B cell (primary cell): ENCODE measurements at regions not wholly inside any gene's neighbourhood (a gene's known extent, or its start where the extent isn't known, plus 50 kb on each side); places are given as distances from the start of the nearest gene placed in this dataset.

ENCODE experiments used
- ATAC-seq: fragments of 200-7000 bp; cut with Tn5 transposase; one replicate; pipeline ENCODE4 v1.10.0; 2021; ENCODE audit warnings: low read depth, mild to moderate bottlenecking, moderate number of reproducible peaks, moderate library complexity
- CTCF ChIA-PET: fragments of 350-600 bp; sonication (Branson Sonifier 250); formaldehyde crosslinking; loops from one replicate; lab custom pipeline; 2021; ENCODE audit warnings: antibody characterized with exemption, inconsistent platforms; lab: Charles Lee
- POLR2A ChIA-PET: fragments of 350-600 bp; sonication (Branson Sonifier 250); formaldehyde crosslinking; loops from one replicate; lab custom pipeline; 2021; ENCODE audit warnings: antibody characterized with exemption; lab: Charles Lee
- DNase-seq: peaks from one replicate; pipeline ENCODE4 v3.0.0; 2013
- H2AFZ ChIP-seq: 2 replicates; pipeline ENCODE4 v1.6.1; 2012; ENCODE audit warnings: mild to moderate bottlenecking, low read depth, low read length; ENCODE audit not compliant: insufficient read depth, poor library complexity, severe bottlenecking
- H3K27ac ChIP-seq, 2 donors: 1 replicate in 1 of 2; 2 replicates in 1 of 2; pipeline ENCODE4 v1.5.1; 2012 to 2013; ENCODE audit warnings: low read length in 2 of 2, mild to moderate bottlenecking in 2 of 2, moderate library complexity in 1 of 2
- H3K27me3 ChIP-seq, 4 experiments: fragments of 200-600 bp in 1 of 4; sonication (generic) in 1 of 4; replicated peaks in 1 of 4; 1 replicate in 2 of 4; 2 replicates in 2 of 4; pipeline versions ENCODE4 v1.6.1 to v1.7.0; 2013 to 2016; ENCODE audit warnings: low read length in 3 of 4, mild to moderate bottlenecking in 2 of 4, mixed read lengths in 1 of 4, moderate library complexity in 1 of 4; ENCODE audit not compliant: insufficient read depth in 4 of 4, control insufficient read depth in 3 of 4; ENCODE audit errors: control extremely low read depth in 1 of 4
- H3K36me3 ChIP-seq, 2 experiments: replicated peaks in 1 of 2; 1 replicate in 1 of 2; 2 replicates in 1 of 2; pipeline versions ENCODE4 v1.6.1 to v1.7.1; 2013; ENCODE audit warnings: low read length in 1 of 2; ENCODE audit not compliant: insufficient read depth in 2 of 2, control insufficient read depth in 1 of 2; ENCODE audit errors: control extremely low read depth in 1 of 2, extremely low read depth in 1 of 2
- H3K4me1 ChIP-seq, 2 donors: fragments of 200-600 bp in 1 of 2; sonication (generic) in 1 of 2; 1 replicate in 1 of 2; 2 replicates in 1 of 2; pipeline versions ENCODE4 v1.5.1 to v1.6.1; 2013 to 2017; ENCODE audit warnings: low read length in 2 of 2; ENCODE audit not compliant: control insufficient read depth in 2 of 2, insufficient read depth in 2 of 2
- H3K4me2 ChIP-seq: replicated peaks from 2 replicates; pipeline ENCODE3; 2012; ENCODE audit warnings: mild to moderate bottlenecking, low read depth, low read length; ENCODE audit not compliant: poor library complexity, severe bottlenecking
- H3K4me3 ChIP-seq, 5 experiments: fragments of 200-600 bp in 1 of 5; sonication (generic) in 1 of 5; 1 replicate in 3 of 5; 2 replicates in 2 of 5; pipeline versions ENCODE4 v1.5.1 to v1.7.0; 2011 to 2016; ENCODE audit warnings: low read length in 4 of 5, mild to moderate bottlenecking in 4 of 5, low read depth in 2 of 5, control low read depth in 1 of 5, moderate library complexity in 1 of 5; ENCODE audit not compliant: insufficient read depth in 1 of 5; ENCODE audit errors: control extremely low read depth in 1 of 5, extremely low read depth in 1 of 5
- H3K79me2 ChIP-seq: fragments of 200-600 bp; sonication (generic); one replicate; pipeline ENCODE4 v1.6.0; 2016; ENCODE audit warnings: low read length; ENCODE audit not compliant: control insufficient read depth, insufficient read depth
- H3K9ac ChIP-seq: fragments of 200-600 bp; sonication (generic); 2 replicates; pipeline ENCODE4 v1.6.1; 2017; ENCODE audit warnings: mild to moderate bottlenecking, low read length, moderate library complexity
- H3K9me3 ChIP-seq, 3 donors: one replicate each; pipeline versions ENCODE4 v1.6.1 to v1.7.1; 2013; ENCODE audit warnings: low read length in 2 of 3; ENCODE audit not compliant: control insufficient read depth in 2 of 3, insufficient read depth in 1 of 3; ENCODE audit errors: control extremely low read depth in 1 of 3
- H4K20me1 ChIP-seq: 2 replicates; pipeline ENCODE4 v1.6.0; 2012; ENCODE audit warnings: mild to moderate bottlenecking, low read length; ENCODE audit not compliant: insufficient read depth, control insufficient read depth, poor library complexity, severe bottlenecking
- H3K27ac Mint-ChIP-seq: one replicate; pipeline ENCODE4 v1.8.0; 2021; ENCODE audit warnings: mixed read lengths
- H3K27me3 Mint-ChIP-seq: one replicate; pipeline ENCODE4 v1.8.0; 2021; ENCODE audit warnings: mixed read lengths
- H3K4me1 Mint-ChIP-seq: one replicate; pipeline ENCODE4 v1.8.0; 2021; ENCODE audit warnings: mixed read lengths
- H3K4me3 Mint-ChIP-seq: one replicate; pipeline ENCODE4 v1.8.0; 2021; ENCODE audit warnings: mixed read lengths
- H3K9me3 Mint-ChIP-seq: one replicate; pipeline ENCODE4 v1.8.0; 2022; ENCODE audit warnings: mixed read lengths; ENCODE audit not compliant: insufficient read depth
- EZH2 ChIP-seq: IDR thresholded peaks from 2 replicates; pipeline ENCODE4 v1.6.1; 2012; ENCODE audit warnings: borderline replicate concordance, low read depth, mild to moderate bottlenecking, moderate library complexity, low read length; ENCODE audit not compliant: insufficient read depth, poor library complexity, severe bottlenecking
- WGBS: methylation state at CpG from one replicate; pipeline ENCODE4 v1.1.5; 2013; ENCODE audit warnings: missing lambda C conversion rate; ENCODE audit not compliant: insufficient coverage; 5-methylcytosine and 5-hydroxymethylcytosine counted together
- intact Hi-C: fragments of 100-400 bp; cut with micrococcal nuclease; formaldehyde crosslinking; loops from one replicate; pipeline ENCODE4 v1.10.0; 2022
- TF ChIP-seq, protein P1 (sequence below): fragments of 200-600 bp; IDR thresholded peaks from one replicate; pipeline ENCODE4 v1.8.0; 2022; ENCODE audit warnings: antibody characterized with exemption, mild to moderate bottlenecking

DNA sequence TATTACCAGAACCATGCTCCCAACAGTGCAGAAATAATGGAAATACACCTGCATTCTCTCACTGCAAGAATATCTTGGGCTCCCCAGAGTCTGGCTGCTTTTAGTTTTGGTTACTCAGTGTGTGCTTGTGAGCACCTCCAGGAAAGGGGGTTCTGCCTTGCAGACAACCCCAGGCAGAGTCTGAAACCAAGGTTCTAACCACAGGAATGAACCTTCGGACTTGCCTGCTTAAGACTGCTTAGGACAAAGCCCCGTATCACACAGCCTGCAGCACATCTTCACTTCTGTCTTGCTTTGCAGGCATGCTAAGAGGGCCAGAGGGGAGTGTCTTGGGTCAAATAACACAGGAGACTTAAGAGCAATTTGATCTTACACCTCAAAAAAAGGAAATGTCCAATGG, 94.8 kb upstream of the SPATA31C2 start:
- ChIA-PET CTCF (no interaction called here), POLR2A (no interaction called here)
- no peak for ATAC-seq
- H3K4me2 ChIP-seq, result no peak overlapping the region
- no peak for DNase-seq
- no CpG with 5 or more reads among the region's 2 CpGs for WGBS
- H3K79me2 ChIP-seq, result no peaks in the 10 kb centered on the region
- H4K20me1 ChIP-seq, result no peaks in the 10 kb centered on the region
- H3K4me1 ChIP-seq, result no peaks in the 10 kb centered on the region
- H3K27ac ChIP-seq, result no peak overlapping the region
- no peaks in the 10 kb centered on the region for H3K27me3 Mint-ChIP-seq
- H3K36me3 ChIP-seq, result no peaks in the 10 kb centered on the region
- no peak overlapping the region for H2AFZ ChIP-seq
- peaks cover 0 to 5% (median 0%) of the 10 kb centered on the region in 3 donors for H3K9me3 ChIP-seq
- peaks cover 6% of the 10 kb centered on the region for H3K9me3 Mint-ChIP-seq
- no peak overlapping the region for H3K9ac ChIP-seq
- H3K4me3 ChIP-seq, result no peak overlapping the region
- no peaks in the 10 kb centered on the region for H3K27me3 ChIP-seq
- H3K4me3 Mint-ChIP-seq, result no peak overlapping the region
- TF ChIP-seq EZH2, result no peak
- TF ChIP-seq, protein P1, sequence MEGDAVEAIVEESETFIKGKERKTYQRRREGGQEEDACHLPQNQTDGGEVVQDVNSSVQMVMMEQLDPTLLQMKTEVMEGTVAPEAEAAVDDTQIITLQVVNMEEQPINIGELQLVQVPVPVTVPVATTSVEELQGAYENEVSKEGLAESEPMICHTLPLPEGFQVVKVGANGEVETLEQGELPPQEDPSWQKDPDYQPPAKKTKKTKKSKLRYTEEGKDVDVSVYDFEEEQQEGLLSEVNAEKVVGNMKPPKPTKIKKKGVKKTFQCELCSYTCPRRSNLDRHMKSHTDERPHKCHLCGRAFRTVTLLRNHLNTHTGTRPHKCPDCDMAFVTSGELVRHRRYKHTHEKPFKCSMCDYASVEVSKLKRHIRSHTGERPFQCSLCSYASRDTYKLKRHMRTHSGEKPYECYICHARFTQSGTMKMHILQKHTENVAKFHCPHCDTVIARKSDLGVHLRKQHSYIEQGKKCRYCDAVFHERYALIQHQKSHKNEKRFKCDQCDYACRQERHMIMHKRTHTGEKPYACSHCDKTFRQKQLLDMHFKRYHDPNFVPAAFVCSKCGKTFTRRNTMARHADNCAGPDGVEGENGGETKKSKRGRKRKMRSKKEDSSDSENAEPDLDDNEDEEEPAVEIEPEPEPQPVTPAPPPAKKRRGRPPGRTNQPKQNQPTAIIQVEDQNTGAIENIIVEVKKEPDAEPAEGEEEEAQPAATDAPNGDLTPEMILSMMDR, result no peak
- H3K4me1 Mint-ChIP-seq, result no peaks in the 10 kb centered on the region
- intact Hi-C loops, result no loop called here
- H3K27ac Mint-ChIP-seq, result no peak overlapping the region

DNA sequence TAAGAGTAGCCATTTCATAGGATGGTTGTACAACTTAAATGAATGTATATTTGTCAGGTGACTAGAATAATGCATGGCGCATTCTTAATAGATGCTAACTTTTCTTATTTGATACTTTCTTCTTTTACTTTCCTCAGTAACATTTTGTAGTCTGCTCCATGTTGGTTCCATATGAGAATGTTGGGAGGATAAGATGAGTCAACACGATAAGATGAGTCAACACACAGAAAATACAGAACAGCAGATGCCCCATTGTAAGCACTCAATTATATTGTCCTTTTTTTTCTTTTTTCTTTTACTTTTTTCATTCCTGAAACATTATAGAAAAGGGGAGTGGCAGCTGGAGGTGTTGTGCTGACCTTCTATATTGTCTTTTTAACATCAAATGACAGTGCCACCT, 92.3 kb upstream of the SPATA31C2 start:
- H3K9ac ChIP-seq, result no peak overlapping the region
- H3K4me1 Mint-ChIP-seq, result no peaks in the 10 kb centered on the region
- H4K20me1 ChIP-seq, result no peaks in the 10 kb centered on the region
- no peaks in the 10 kb centered on the region for H3K27me3 Mint-ChIP-seq
- H3K36me3 ChIP-seq, result no peaks in the 10 kb centered on the region
- peaks cover 6% of the 10 kb centered on the region for H3K9me3 Mint-ChIP-seq
- no peaks in the 10 kb centered on the region for H3K79me2 ChIP-seq
- intact Hi-C loops, result no loop called here
- H3K4me3 ChIP-seq, result no peak overlapping the region
- H3K27ac ChIP-seq, result no peak overlapping the region
- no peaks in the 10 kb centered on the region for H3K27me3 ChIP-seq
- H3K4me3 Mint-ChIP-seq, result no peak overlapping the region
- no peak for ATAC-seq
- ChIA-PET POLR2A (no interaction called here), CTCF (no interaction called here)
- H2AFZ ChIP-seq, result no peak overlapping the region
- no peaks in the 10 kb centered on the region for H3K4me1 ChIP-seq
- no peak overlapping the region for H3K27ac Mint-ChIP-seq
- no peak overlapping the region for H3K4me2 ChIP-seq
- H3K9me3 ChIP-seq, result peaks cover 0 to 5% (median 0%) of the 10 kb centered on the region in 3 donors
- no CpG with 5 or more reads among the region's 2 CpGs for WGBS
- no peak for DNase-seq
- TF ChIP-seq, protein P1, result no peak
- no peak for TF ChIP-seq EZH2
